ENCODE measurements at regions not wholly inside any gene's neighbourhood (a gene's known extent, or its start where the extent isn't known, plus 50 kb on each side); places are given as distances from the start of the nearest gene placed in this dataset.
"Not testable (repeated sequence)": the region's sequence is repeated elsewhere in the genome, so short reads cannot be mapped to it uniquely, and the experiment has no call there.

DNA sequence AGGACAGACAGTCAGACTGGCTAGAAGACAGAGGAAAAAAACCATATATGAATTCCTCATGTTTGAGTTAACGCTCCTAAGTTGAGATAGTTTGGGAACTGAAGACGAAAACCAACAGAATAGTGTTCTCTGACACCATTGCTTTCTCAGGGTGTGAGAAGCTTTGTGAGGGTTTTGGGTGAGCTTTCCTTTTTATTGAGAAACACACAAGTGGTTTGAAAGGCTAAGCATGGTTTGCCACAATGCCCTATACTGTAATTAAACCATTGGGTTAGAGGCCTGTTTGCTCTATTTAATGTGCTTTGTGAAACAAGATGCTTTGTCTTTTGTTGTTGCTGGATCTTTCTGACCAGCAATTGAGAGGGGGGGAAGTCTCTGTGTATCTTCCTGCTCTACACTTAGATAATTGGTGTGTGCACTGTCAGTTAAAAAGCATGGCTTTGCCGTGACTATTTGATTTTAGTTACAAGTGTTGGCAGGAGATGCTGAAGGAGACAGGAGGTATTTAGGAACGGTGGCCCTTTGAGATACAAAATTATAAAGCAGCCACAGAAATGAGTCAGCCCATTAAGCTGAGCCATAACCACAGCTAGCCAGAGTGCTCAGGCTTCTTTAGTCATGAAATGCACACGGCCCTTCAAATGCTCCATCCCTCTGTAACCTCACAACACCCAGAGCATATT is 273.0 kb upstream of the PREP start:
- Mint-ChIP-seq H3K9me3 (ENCODE audit: low read depth) (peaks cover 6% of the 10 kb centered on the region), H3K27ac (ENCODE audit: unreplicated experiment) (no peak overlapping the region), H3K36me3 (ENCODE audit: low read depth) (peaks cover 3% of the 10 kb centered on the region), H3K27me3 (ENCODE audit: low read depth) (peaks cover 9% of the 10 kb centered on the region), H3K4me3 (ENCODE audit: unreplicated experiment) (no peak overlapping the region), H3K4me1 (ENCODE audit: low read depth) (no peaks in the 10 kb centered on the region)
- no peak for DNase-seq (ENCODE audit: low spot score)
- TF ChIP-seq, protein P1, sequence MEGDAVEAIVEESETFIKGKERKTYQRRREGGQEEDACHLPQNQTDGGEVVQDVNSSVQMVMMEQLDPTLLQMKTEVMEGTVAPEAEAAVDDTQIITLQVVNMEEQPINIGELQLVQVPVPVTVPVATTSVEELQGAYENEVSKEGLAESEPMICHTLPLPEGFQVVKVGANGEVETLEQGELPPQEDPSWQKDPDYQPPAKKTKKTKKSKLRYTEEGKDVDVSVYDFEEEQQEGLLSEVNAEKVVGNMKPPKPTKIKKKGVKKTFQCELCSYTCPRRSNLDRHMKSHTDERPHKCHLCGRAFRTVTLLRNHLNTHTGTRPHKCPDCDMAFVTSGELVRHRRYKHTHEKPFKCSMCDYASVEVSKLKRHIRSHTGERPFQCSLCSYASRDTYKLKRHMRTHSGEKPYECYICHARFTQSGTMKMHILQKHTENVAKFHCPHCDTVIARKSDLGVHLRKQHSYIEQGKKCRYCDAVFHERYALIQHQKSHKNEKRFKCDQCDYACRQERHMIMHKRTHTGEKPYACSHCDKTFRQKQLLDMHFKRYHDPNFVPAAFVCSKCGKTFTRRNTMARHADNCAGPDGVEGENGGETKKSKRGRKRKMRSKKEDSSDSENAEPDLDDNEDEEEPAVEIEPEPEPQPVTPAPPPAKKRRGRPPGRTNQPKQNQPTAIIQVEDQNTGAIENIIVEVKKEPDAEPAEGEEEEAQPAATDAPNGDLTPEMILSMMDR (IDR thresholded peaks at IDR 0.05): no peak

DNA sequence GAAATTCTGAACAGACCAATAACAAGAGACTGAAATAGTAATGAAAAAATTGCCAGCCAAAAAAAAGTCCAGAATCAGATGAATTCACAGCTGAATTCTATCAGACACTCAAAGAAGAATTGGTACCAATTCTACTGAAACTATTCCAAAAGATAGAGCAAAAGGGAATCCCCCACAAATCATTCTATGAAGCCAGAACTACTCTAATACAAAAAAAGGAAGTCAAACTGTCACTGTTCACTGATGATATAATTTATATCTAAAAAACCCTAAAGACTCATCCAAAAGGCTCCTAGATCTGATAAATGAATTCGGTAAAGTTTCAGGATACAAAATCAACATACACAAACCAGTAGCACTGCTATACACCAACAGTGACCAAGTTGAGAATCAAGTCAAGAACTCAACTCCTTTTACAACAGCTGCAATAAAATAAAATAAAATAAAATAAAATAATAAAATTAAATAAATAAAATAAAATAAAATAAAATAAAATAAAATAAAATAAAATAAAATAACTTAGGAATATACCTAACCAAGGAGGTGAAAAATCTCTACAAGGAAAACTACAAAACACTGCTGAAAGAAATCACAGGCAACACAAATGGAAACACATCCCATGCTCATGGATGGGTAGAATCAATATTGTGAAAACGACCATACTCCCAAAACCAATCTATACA is 270.1 kb upstream of the PREP start:
- H3K27ac Mint-ChIP-seq (ENCODE audit: unreplicated experiment); H3K4me1 Mint-ChIP-seq (ENCODE audit: low read depth); H3K4me3 Mint-ChIP-seq (ENCODE audit: unreplicated experiment); DNase-seq (ENCODE audit: low spot score); H3K36me3 Mint-ChIP-seq (ENCODE audit: low read depth): not testable (repeated sequence)
- Mint-ChIP-seq H3K27me3 (ENCODE audit: low read depth) (peaks cover 11% of the 10 kb centered on the region), H3K9me3 (ENCODE audit: low read depth) (peaks cover 14% of the 10 kb centered on the region)

DNA sequence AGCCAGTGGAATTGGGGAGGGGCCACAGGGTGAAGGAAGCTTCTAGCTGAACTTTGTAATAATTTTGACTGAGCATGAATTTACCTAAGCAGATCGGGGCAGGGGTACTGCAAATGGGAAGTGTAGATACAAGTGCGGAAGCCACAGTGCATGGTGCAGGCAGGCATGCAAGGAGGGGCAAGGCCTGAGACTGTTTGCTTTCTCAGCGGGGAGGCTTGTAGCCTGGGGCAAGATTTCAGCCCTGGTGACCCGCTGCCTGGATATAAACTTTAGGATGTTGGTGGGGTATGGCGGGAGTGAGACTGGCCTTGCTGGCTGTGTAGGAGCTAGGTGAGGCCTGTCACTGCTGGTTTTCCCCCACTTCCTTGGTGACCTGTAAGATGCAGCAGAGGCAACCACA is 266.4 kb upstream of the PREP start:
- TF ChIP-seq, protein P1 (IDR thresholded peaks at IDR 0.05): no peak
- no peak for DNase-seq (ENCODE audit: low spot score)
- no peak overlapping the region for H3K27ac Mint-ChIP-seq (ENCODE audit: unreplicated experiment)
- H3K36me3 Mint-ChIP-seq (ENCODE audit: low read depth): peaks cover 3% of the 10 kb centered on the region
- H3K4me3 Mint-ChIP-seq (ENCODE audit: unreplicated experiment): no peak overlapping the region
- peaks cover 11% of the 10 kb centered on the region for H3K27me3 Mint-ChIP-seq (ENCODE audit: low read depth)
- peaks cover 4% of the 10 kb centered on the region for H3K4me1 Mint-ChIP-seq (ENCODE audit: low read depth)
- H3K9me3 Mint-ChIP-seq (ENCODE audit: low read depth): peaks cover 23% of the 10 kb centered on the region

DNA sequence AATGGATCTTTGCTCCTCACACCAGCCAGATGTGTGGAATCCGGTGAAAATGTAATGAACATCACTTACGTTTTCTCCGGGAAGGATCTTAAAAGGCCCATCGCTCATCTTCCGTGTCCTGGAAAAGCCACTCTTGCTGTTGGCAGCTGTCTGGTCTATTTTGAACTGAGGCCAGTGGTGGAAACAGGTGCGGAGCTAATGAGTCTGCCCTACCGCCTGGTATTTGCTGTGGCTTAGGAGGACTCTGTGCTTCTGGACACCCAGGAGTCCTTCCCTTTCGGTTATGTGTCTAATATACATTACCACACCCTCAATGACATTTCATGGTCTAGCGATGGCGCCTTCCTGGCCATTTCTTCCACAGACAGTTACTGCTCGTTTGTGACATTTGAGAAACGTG is 264.2 kb upstream of the PREP start:
- H3K27me3 Mint-ChIP-seq (ENCODE audit: low read depth): peaks cover 11% of the 10 kb centered on the region
- no peak overlapping the region for H3K4me3 Mint-ChIP-seq (ENCODE audit: unreplicated experiment)
- H3K27ac Mint-ChIP-seq (ENCODE audit: unreplicated experiment): no peak overlapping the region
- peaks cover 22% of the 10 kb centered on the region for H3K9me3 Mint-ChIP-seq (ENCODE audit: low read depth)
- TF ChIP-seq, protein P1 (IDR thresholded peaks at IDR 0.05): no peak
- no peak for DNase-seq (ENCODE audit: low spot score)
- H3K4me1 Mint-ChIP-seq (ENCODE audit: low read depth): peaks cover 4% of the 10 kb centered on the region
- H3K36me3 Mint-ChIP-seq (ENCODE audit: low read depth): peaks cover 6% of the 10 kb centered on the region

DNA sequence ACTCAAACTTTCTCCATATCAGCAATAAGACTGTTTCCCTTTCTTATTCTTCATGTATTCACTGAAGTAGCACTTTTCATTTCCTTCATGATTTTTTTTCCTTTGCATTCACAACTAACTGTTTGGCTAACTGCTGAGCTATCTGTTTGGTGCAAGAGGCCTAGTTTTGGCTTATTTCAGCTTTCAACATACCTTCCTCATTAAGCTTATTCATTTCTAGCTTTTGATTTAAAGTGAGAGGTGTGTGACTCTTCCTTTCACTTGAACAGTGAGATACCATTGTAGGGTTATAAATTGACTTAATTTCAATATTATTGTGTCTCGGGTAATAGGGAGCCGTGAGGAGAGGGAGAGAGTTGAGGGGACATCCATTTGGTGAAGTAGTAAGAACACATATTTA is 262.0 kb upstream of the PREP start:
- Mint-ChIP-seq H3K27me3 (ENCODE audit: low read depth) (peaks cover 3% of the 10 kb centered on the region), H3K36me3 (ENCODE audit: low read depth) (peaks cover 2% of the 10 kb centered on the region), H3K4me3 (ENCODE audit: unreplicated experiment) (no peak overlapping the region), H3K9me3 (ENCODE audit: low read depth) (peaks cover 14% of the 10 kb centered on the region), H3K27ac (ENCODE audit: unreplicated experiment) (no peak overlapping the region), H3K4me1 (ENCODE audit: low read depth) (peaks cover 4% of the 10 kb centered on the region)
- TF ChIP-seq, protein P1 (IDR thresholded peaks at IDR 0.05): no peak
- DNase-seq (ENCODE audit: low spot score): no peak
